T-cell (primary cell): ENCODE measurements at regions not wholly inside any gene's neighbourhood (a gene's known extent, or its start where the extent isn't known, plus 50 kb on each side); places are given as distances from the start of the nearest gene placed in this dataset.

ENCODE experiments used
- ATAC-seq, 4 experiments: fragments of 200-7000 bp in 3 of 4; fragments of 150-1000 bp in 1 of 4; cut with Tn5 transposase; replicated peaks in 1 of 4; 1 replicate in 3 of 4; 2 replicates in 1 of 4; pipeline ENCODE4 v1.10.0; 2021; ENCODE audit warnings: moderate library complexity in 3 of 4, mild to moderate bottlenecking in 2 of 4, moderate number of reproducible peaks in 1 of 4
- CTCF ChIA-PET, 2 donors: fragments of 300-600 bp; sonication (Branson Sonifier 250); formaldehyde crosslinking; loops; one replicate each; lab custom pipeline; 2022; ENCODE audit warnings: antibody characterized with exemption in 2 of 2; lab: Charles Lee
- POLR2A ChIA-PET, 2 donors: fragments of 300-600 bp; sonication (Branson Sonifier 250); formaldehyde crosslinking; loops; one replicate each; lab custom pipeline; 2022; ENCODE audit warnings: antibody characterized with exemption in 2 of 2; lab: Charles Lee
- DNase-seq, 35 experiments: peaks; one replicate each; pipeline versions ENCODE4 v3.0.0 to v3.0.0-alpha.2; 2013 to 2023
- H3K27ac ChIP-seq: one replicate; pipeline ENCODE4 v1.5.1; 2013; ENCODE audit warnings: low read length
- H3K27me3 ChIP-seq, 2 experiments: replicated peaks in 1 of 2; 1 replicate in 1 of 2; 2 replicates in 1 of 2; pipeline versions ENCODE4 v1.6.1 to v1.7.0; 2013; ENCODE audit warnings: low read length in 1 of 2, mixed read lengths in 1 of 2; ENCODE audit not compliant: control insufficient read depth in 2 of 2, insufficient read depth in 2 of 2; ENCODE audit errors: extremely low read depth in 1 of 2
- H3K36me3 ChIP-seq, 2 donors: 1 replicate in 1 of 2; 2 replicates in 1 of 2; pipeline versions ENCODE4 v1.6.1 to v1.7.0; 2013; ENCODE audit warnings: low read length in 1 of 2; ENCODE audit not compliant: control insufficient read depth in 2 of 2, insufficient read depth in 1 of 2; ENCODE audit errors: extremely low read depth in 1 of 2
- H3K4me1 ChIP-seq, 2 experiments: 1 replicate in 1 of 2; 2 replicates in 1 of 2; pipeline versions ENCODE4 v1.6.1 to v1.7.0; 2013; ENCODE audit warnings: low read length in 2 of 2, mixed read lengths in 1 of 2; ENCODE audit not compliant: insufficient read depth in 2 of 2, control insufficient read depth in 1 of 2; ENCODE audit errors: extremely low read depth in 1 of 2
- H3K4me3 ChIP-seq, 2 donors: 1 replicate in 1 of 2; 2 replicates in 1 of 2; pipeline versions ENCODE4 v1.5.1 to v1.7.0; 2013; ENCODE audit warnings: mild to moderate bottlenecking in 2 of 2, low read length in 1 of 2, moderate library complexity in 1 of 2; ENCODE audit not compliant: control insufficient read depth in 1 of 2; ENCODE audit errors: extremely low read depth in 1 of 2
- H3K9me3 ChIP-seq: 2 replicates; pipeline ENCODE4 v1.7.0; 2013
- H3K27ac Mint-ChIP-seq, 2 donors: one replicate each; pipeline ENCODE4 v1.8.0; 2020 to 2021; ENCODE audit warnings: mild to moderate bottlenecking in 2 of 2, mixed read lengths in 2 of 2
- H3K27me3 Mint-ChIP-seq, 2 donors: one replicate each; pipeline ENCODE4 v1.8.0; 2021 to 2022; ENCODE audit warnings: mixed read lengths in 2 of 2
- H3K36me3 Mint-ChIP-seq: one replicate; pipeline ENCODE4 v1.8.0; 2021; ENCODE audit warnings: mixed read lengths
- H3K4me1 Mint-ChIP-seq, 3 donors: one replicate each; pipeline ENCODE4 v1.8.0; 2020 to 2022; ENCODE audit warnings: mixed read lengths in 3 of 3, mild to moderate bottlenecking in 1 of 3
- H3K4me3 Mint-ChIP-seq, 3 donors: one replicate each; pipeline ENCODE4 v1.8.0; 2020 to 2022; ENCODE audit warnings: mild to moderate bottlenecking in 3 of 3, mixed read lengths in 3 of 3, moderate library complexity in 3 of 3
- H3K9me3 Mint-ChIP-seq, 3 donors: one replicate each; pipeline ENCODE4 v1.8.0; 2020 to 2022; ENCODE audit warnings: mixed read lengths in 3 of 3
- WGBS: methylation state at CpG from one replicate; pipeline ENCODE4 v1.1.5; 2013; ENCODE audit warnings: missing lambda C conversion rate; ENCODE audit not compliant: insufficient coverage; 5-methylcytosine and 5-hydroxymethylcytosine counted together

DNA sequence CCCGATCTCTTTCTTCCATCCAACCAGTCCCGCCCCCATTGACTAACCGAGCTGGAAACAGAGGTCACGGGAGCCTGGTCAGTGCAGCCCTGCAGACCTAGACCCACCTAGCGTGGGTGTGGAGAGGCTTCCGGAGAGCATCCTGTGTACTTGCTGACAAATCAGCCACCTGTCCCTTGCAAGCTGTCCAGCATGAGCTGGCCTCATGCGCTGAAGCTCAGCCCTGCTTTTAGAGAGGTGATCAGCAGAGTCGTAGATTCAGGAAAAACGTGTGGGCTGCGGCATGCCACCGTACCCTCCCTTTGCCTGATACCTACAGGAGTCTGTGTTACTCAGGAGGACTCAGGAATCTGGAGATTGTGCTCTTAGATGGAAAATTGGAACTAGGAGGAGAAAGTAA, 80.3 kb upstream of the UQCRFS1 start:
- H3K4me1 ChIP-seq, result peaks cover 0 to 14% of the 10 kb centered on the region in 2 experiments
- DNase-seq (no peak), ATAC-seq (no peak)
- Mint-ChIP-seq H3K27ac (no peak overlapping the region), H3K36me3 (no peaks in the 10 kb centered on the region), H3K4me3 (no peak overlapping the region), H3K4me1 (peaks cover 0 to 3% (median 0%) of the 10 kb centered on the region in 3 donors), H3K27me3 (peaks cover 23 to 28% of the 10 kb centered on the region in 2 donors), H3K9me3 (peaks cover 0 to under 1% (median 0%) of the 10 kb centered on the region in 3 donors)
- H3K9me3 ChIP-seq, result no peaks in the 10 kb centered on the region
- H3K27ac ChIP-seq, result no peak overlapping the region
- ChIA-PET CTCF (interaction anchor here in 1 of 2 donors (0.8 kb wide), 1 partner anchor 11 kb away, joined by 3 read pairs; no protein-coding TSS in a partner anchor), POLR2A (no interaction called here)
- H3K27me3 ChIP-seq, result peaks cover 0 to 20% of the 10 kb centered on the region in 2 experiments
- no peaks in the 10 kb centered on the region for H3K36me3 ChIP-seq
- WGBS, result 47% methylated on average over 8 of the region's 11 CpGs
- no peak overlapping the region for H3K4me3 ChIP-seq

DNA sequence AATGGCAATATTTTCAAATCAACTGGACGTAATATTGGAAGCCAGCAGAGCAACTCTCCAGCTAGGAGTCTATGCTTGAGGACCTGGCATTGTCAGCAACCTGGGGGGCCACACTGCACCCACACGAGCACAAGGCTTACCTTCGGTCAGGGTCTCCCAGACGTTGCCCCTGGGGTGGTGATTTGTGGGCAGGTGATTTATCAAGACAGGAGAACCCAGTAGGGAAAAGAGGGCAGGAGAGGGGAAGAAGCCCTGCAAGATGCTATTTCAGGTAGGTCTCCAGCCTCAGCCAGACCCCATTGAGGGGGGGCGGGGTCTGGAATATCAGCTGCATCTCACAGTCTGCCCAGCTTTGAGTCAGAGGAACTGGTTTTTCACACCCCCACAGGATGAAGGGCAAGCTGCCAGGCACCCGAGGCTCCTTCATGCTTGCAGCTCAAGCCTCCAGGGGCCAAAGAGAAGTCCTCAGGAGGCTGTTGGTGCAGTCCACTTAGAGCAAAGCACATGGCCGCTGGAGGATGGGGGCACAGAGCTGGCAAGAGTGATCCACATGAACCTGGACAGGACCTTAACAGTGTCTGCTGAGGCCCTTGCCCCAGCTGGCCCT, 80.9 kb upstream of the UQCRFS1 start:
- Mint-ChIP-seq H3K9me3 (no peaks in the 10 kb centered on the region), H3K4me1 (peaks cover 0 to 3% (median 0%) of the 10 kb centered on the region in 3 donors), H3K4me3 (no peak overlapping the region), H3K27me3 (peaks cover 22 to 25% of the 10 kb centered on the region in 2 donors), H3K27ac (no peak overlapping the region), H3K36me3 (no peaks in the 10 kb centered on the region)
- ChIA-PET CTCF (interaction anchor here in 1 of 2 donors (0.8 kb wide), 1 partner anchor 10 kb away, joined by 3 read pairs; no protein-coding TSS in a partner anchor), POLR2A (no interaction called here)
- DNase-seq (peak in 3 of 35 experiments; percentile 6 to 18 (median 9)), ATAC-seq (no peak)
- Histone ChIP-seq H3K4me1 (peaks cover 0 to 14% of the 10 kb centered on the region in 2 experiments), H3K27ac (no peak overlapping the region), H3K9me3 (no peaks in the 10 kb centered on the region), H3K4me3 (no peak overlapping the region), H3K27me3 (peaks cover 0 to 15% of the 10 kb centered on the region in 2 experiments), H3K36me3 (no peaks in the 10 kb centered on the region)
- WGBS, result 53% methylated on average over 5 of the region's 7 CpGs

- Mint-ChIP-seq H3K27me3 (peaks cover 22 to 25% of the 10 kb centered on the region in 2 donors), H3K4me1 (peaks cover 0 to 3% (median 0%) of the 10 kb centered on the region in 3 donors), H3K4me3 (no peak overlapping the region), H3K36me3 (no peaks in the 10 kb centered on the region), H3K27ac (no peak overlapping the region), H3K9me3 (no peaks in the 10 kb centered on the region)
- DNase-seq, result peak in 1 of 35 experiments; percentile 8
- no peaks in the 10 kb centered on the region for H3K9me3 ChIP-seq
- H3K27me3 ChIP-seq, result peaks cover 0 to 13% of the 10 kb centered on the region in 2 experiments
- ATAC-seq, result no peak
- no peak overlapping the region for H3K27ac ChIP-seq
- H3K4me3 ChIP-seq, result no peak overlapping the region
- WGBS, result no CpG with 5 or more reads among the region's 3 CpGs
- POLR2A ChIA-PET, result no interaction called here
- CTCF ChIA-PET, result interaction anchor here in 1 of 2 donors (0.8 kb wide), 1 partner anchor 10 kb away, joined by 3 read pairs; no protein-coding TSS in a partner anchor
- H3K36me3 ChIP-seq, result no peaks in the 10 kb centered on the region
- peaks cover 0 to 14% of the 10 kb centered on the region in 2 experiments for H3K4me1 ChIP-seq
Measured at GRCh38 chr19:29294343-29294811, 81.4 kb upstream of the UQCRFS1 start.

DNA sequence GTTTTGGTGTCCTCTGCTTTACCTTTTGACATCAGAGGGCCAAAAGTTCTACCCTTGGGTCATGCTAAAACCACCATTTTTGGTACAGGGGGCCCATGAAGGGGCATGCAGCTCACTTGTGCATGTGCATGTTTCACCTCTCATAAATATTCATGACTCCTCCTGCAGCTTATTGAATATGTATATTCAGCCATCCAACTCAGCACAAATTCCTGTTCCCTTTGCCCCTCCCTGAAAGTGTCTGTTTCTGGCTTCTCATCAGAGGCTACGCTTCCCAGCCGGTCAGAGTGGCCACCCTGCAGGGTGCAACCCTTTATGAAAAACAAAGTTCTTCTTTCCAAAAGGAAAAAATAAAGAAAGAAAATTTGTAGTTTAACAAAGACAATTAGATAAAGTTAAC, 82.3 kb upstream of the UQCRFS1 start:
- Mint-ChIP-seq H3K27ac (no peak overlapping the region), H3K27me3 (peaks cover 20 to 23% of the 10 kb centered on the region in 2 donors), H3K36me3 (no peaks in the 10 kb centered on the region), H3K4me3 (no peak overlapping the region), H3K4me1 (peaks cover 0 to 3% (median 0%) of the 10 kb centered on the region in 3 donors), H3K9me3 (no peaks in the 10 kb centered on the region)
- peaks cover 0 to 14% of the 10 kb centered on the region in 2 experiments for H3K4me1 ChIP-seq
- H3K27ac ChIP-seq, result no peak overlapping the region
- no peak for DNase-seq
- ATAC-seq, result no peak
- CTCF ChIA-PET, result no interaction called here
- H3K4me3 ChIP-seq, result no peak overlapping the region
- POLR2A ChIA-PET, result no interaction called here
- H3K36me3 ChIP-seq, result no peaks in the 10 kb centered on the region
- peaks cover 0 to 20% of the 10 kb centered on the region in 2 experiments for H3K27me3 ChIP-seq
- H3K9me3 ChIP-seq, result no peaks in the 10 kb centered on the region
- WGBS, result no CpG with 5 or more reads among the region's 2 CpGs

- POLR2A ChIA-PET, result no interaction called here
- CTCF ChIA-PET, result no interaction called here
- H3K27me3 ChIP-seq, result peaks cover 0 to 25% of the 10 kb centered on the region in 2 experiments
- no peaks in the 10 kb centered on the region for H3K36me3 Mint-ChIP-seq
- H3K4me1 ChIP-seq, result peaks cover 0 to 19% of the 10 kb centered on the region in 2 experiments
- H3K4me3 ChIP-seq, result no peak overlapping the region
- H3K9me3 ChIP-seq, result no peaks in the 10 kb centered on the region
- no peak overlapping the region for H3K4me3 Mint-ChIP-seq
- ATAC-seq, result no peak
- no peak overlapping the region for H3K27ac ChIP-seq
- no peaks in the 10 kb centered on the region for H3K9me3 Mint-ChIP-seq
- peaks cover 0 to 3% (median 0%) of the 10 kb centered on the region in 3 donors for H3K4me1 Mint-ChIP-seq
- DNase-seq, result no peak
- no peak overlapping the region for H3K27ac Mint-ChIP-seq
- H3K36me3 ChIP-seq, result no peaks in the 10 kb centered on the region
- H3K27me3 Mint-ChIP-seq, result peaks cover 18 to 20% of the 10 kb centered on the region in 2 donors
- WGBS, result 85% methylated on average over 6 of the region's 6 CpGs
Measured at GRCh38 chr19:29297381-29297780, 84.4 kb upstream of the UQCRFS1 start.

- Histone ChIP-seq H3K4me3 (no peak overlapping the region), H3K9me3 (no peaks in the 10 kb centered on the region), H3K4me1 (peaks cover 0 to 11% of the 10 kb centered on the region in 2 experiments), H3K36me3 (no peaks in the 10 kb centered on the region), H3K27ac (no peak overlapping the region), H3K27me3 (peaks cover 0 to 22% of the 10 kb centered on the region in 2 experiments)
- H3K27me3 Mint-ChIP-seq, result peaks cover 15 to 16% of the 10 kb centered on the region in 2 donors
- DNase-seq, result no peak
- no peaks in the 10 kb centered on the region for H3K36me3 Mint-ChIP-seq
- POLR2A ChIA-PET, result no interaction called here
- H3K9me3 Mint-ChIP-seq, result no peaks in the 10 kb centered on the region
- no peak overlapping the region for H3K4me3 Mint-ChIP-seq
- no peak for ATAC-seq
- no peak overlapping the region for H3K27ac Mint-ChIP-seq
- CTCF ChIA-PET, result no interaction called here
- peaks cover 0 to 2% (median 0%) of the 10 kb centered on the region in 3 donors for H3K4me1 Mint-ChIP-seq
- WGBS, result 79% methylated on average over 11 of the region's 15 CpGs
Measured at GRCh38 chr19:29299416-29300380, 86.7 kb upstream of the UQCRFS1 start.
